ENCODE measurements at regions not wholly inside any gene's neighbourhood (a gene's known extent, or its start where the extent isn't known, plus 50 kb on each side); places are given as distances from the start of the nearest gene placed in this dataset.

DNA sequence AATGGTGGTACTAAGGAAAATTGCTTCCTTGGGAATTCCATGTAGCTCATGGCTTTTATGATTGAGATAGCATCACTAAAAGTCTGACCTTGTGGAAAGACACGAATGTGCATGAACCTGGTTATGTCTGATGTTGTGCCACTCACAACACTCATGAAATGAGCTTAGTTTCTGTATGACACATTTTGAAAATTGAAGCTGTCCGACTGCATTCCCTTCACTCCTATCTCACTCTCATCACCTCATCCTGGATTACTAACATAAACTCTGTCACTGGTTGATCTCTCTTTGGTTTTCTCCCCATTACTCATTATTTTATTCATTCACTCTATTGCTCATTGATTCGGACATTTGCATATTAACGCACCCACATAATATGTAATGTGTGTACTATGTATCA lies 190.0 kb upstream of the VWC2 start:
- no peak for TF ChIP-seq POLR2A (IDR thresholded peaks at IDR 0.05)
- TF ChIP-seq, protein P1, sequence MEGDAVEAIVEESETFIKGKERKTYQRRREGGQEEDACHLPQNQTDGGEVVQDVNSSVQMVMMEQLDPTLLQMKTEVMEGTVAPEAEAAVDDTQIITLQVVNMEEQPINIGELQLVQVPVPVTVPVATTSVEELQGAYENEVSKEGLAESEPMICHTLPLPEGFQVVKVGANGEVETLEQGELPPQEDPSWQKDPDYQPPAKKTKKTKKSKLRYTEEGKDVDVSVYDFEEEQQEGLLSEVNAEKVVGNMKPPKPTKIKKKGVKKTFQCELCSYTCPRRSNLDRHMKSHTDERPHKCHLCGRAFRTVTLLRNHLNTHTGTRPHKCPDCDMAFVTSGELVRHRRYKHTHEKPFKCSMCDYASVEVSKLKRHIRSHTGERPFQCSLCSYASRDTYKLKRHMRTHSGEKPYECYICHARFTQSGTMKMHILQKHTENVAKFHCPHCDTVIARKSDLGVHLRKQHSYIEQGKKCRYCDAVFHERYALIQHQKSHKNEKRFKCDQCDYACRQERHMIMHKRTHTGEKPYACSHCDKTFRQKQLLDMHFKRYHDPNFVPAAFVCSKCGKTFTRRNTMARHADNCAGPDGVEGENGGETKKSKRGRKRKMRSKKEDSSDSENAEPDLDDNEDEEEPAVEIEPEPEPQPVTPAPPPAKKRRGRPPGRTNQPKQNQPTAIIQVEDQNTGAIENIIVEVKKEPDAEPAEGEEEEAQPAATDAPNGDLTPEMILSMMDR (IDR thresholded peaks at IDR 0.05 in 4 of 5, conservative IDR thresholded peaks at IDR 0.05 in 1 of 5), result no peak
